IMR-90 (cell line): ENCODE measurements at regions not wholly inside any gene's neighbourhood (a gene's known extent, or its start where the extent isn't known, plus 50 kb on each side); places are given as distances from the start of the nearest gene placed in this dataset.

ENCODE experiments used
- ATAC-seq: fragments of 200-7000 bp; cut with Tn5 transposase; 2 replicates; pipeline ENCODE4 v1.9.1; 2020; ENCODE audit warnings: low read depth, mild to moderate bottlenecking, moderate library complexity
- BruUV-seq: library from RNA; stranded (reverse); fragments of 400-500 nt; replicated peaks from 2 replicates; lab custom pipeline; 2021; lab: Mats Ljungman, UMichigan
- CTCF ChIA-PET: fragments of 300-600 bp; formaldehyde crosslinking; extraction: SDS; loops from one replicate; lab custom pipeline; 2021; ENCODE audit warnings: antibody characterized with exemption; lab: Yijun Ruan, JAX
- POLR2A ChIA-PET: fragments of 300-600 bp; sonication (Branson Sonifier 250); formaldehyde crosslinking; loops from one replicate; lab custom pipeline; 2022; ENCODE audit warnings: antibody characterized with exemption; ENCODE audit not compliant: unreplicated experiment; lab: Charles Lee
- DNase-seq: peaks from one replicate; pipeline ENCODE4 v3.0.0; 2013
- H2AFZ ChIP-seq: replicated peaks from 2 replicates; pipeline ENCODE3; 2013; ENCODE audit warnings: low read length, mild to moderate bottlenecking; ENCODE audit not compliant: poor library complexity
- H2AK5ac ChIP-seq: 2 replicates; pipeline ENCODE4 v1.6.1; 2013; ENCODE audit warnings: low read depth, low read length, inconsistent platforms
- H2AK9ac ChIP-seq: replicated peaks from 2 replicates; pipeline ENCODE3; 2013; ENCODE audit warnings: mild to moderate bottlenecking, low read depth, low read length, moderate library complexity; ENCODE audit not compliant: poor library complexity
- H2BK120ac ChIP-seq: 2 replicates; pipeline ENCODE4 v1.6.1; 2013; ENCODE audit warnings: low read depth, low read length, inconsistent platforms
- H2BK15ac ChIP-seq: 3 replicates; pipeline ENCODE4 v1.6.1; 2013; ENCODE audit warnings: low read depth, low read length, inconsistent platforms
- H2BK20ac ChIP-seq: 2 replicates; pipeline ENCODE4 v1.6.1; 2013; ENCODE audit warnings: low read depth, mild to moderate bottlenecking, inconsistent platforms, low read length, moderate library complexity
- H2BK5ac ChIP-seq: 2 replicates; pipeline ENCODE4 v1.6.1; 2013; ENCODE audit warnings: mild to moderate bottlenecking, low read depth, low read length, inconsistent platforms; ENCODE audit not compliant: poor library complexity, severe bottlenecking
- H3K14ac ChIP-seq: replicated peaks from 2 replicates; pipeline ENCODE4 v1.6.1; 2013; ENCODE audit warnings: low read depth, low read length, inconsistent platforms
- H3K18ac ChIP-seq: 2 replicates; pipeline ENCODE4 v1.6.1; 2013; ENCODE audit warnings: low read depth, low read length, control low read depth
- H3K23ac ChIP-seq: 2 replicates; pipeline ENCODE4 v1.6.1; 2013; ENCODE audit warnings: low read depth, low read length, inconsistent platforms
- H3K27ac ChIP-seq: 2 replicates; pipeline ENCODE4 v1.5.1; 2013; ENCODE audit warnings: mild to moderate bottlenecking, control low read depth, low read length; ENCODE audit not compliant: insufficient read depth
- H3K27me3 ChIP-seq: 2 replicates; pipeline ENCODE4 v1.6.1; 2013; ENCODE audit warnings: low read length; ENCODE audit not compliant: control insufficient read depth, insufficient read depth
- H3K36me3 ChIP-seq: 2 replicates; pipeline ENCODE4 v1.6.1; 2013; ENCODE audit warnings: low read length, mixed read lengths; ENCODE audit not compliant: control insufficient read depth, insufficient read depth
- H3K4ac ChIP-seq: 2 replicates; pipeline ENCODE4 v1.6.1; 2013; ENCODE audit warnings: low read depth, low read length, inconsistent platforms
- H3K4me1 ChIP-seq: 2 replicates; pipeline ENCODE4 v1.6.1; 2013; ENCODE audit warnings: low read length, mixed read lengths; ENCODE audit not compliant: control insufficient read depth, insufficient read depth
- H3K4me2 ChIP-seq: 2 replicates; pipeline ENCODE4 v1.6.1; 2013; ENCODE audit warnings: low read depth, mild to moderate bottlenecking, control low read depth, low read length, moderate library complexity
- H3K4me3 ChIP-seq: 2 replicates; pipeline ENCODE4 v1.5.1; 2013; ENCODE audit warnings: low read depth, mild to moderate bottlenecking, control low read depth, low read length, moderate library complexity; ENCODE audit not compliant: insufficient read depth
- H3K56ac ChIP-seq: 2 replicates; pipeline ENCODE4 v1.6.1; 2013; ENCODE audit warnings: low read length, inconsistent platforms; ENCODE audit not compliant: insufficient read depth; ENCODE audit errors: extremely low read depth
- H3K79me1 ChIP-seq, 2 experiments: 2 replicates each; pipeline ENCODE4 v1.6.1; 2013; ENCODE audit warnings: low read length in 2 of 2, inconsistent platforms in 1 of 2, low read depth in 1 of 2
- H3K9ac ChIP-seq: 2 replicates; pipeline ENCODE4 v1.6.1; 2013; ENCODE audit warnings: low read depth, low read length, control low read depth
- H3K9me1 ChIP-seq: 2 replicates; pipeline ENCODE4 v1.6.1; 2013; ENCODE audit warnings: low read length, inconsistent platforms; ENCODE audit not compliant: insufficient read depth
- H3K9me3 ChIP-seq: 2 replicates; pipeline ENCODE4 v1.6.1; 2013; ENCODE audit warnings: low read length; ENCODE audit not compliant: control insufficient read depth, insufficient read depth
- H4K20me1 ChIP-seq: 2 replicates; pipeline ENCODE4 v1.6.1; 2013; ENCODE audit warnings: low read length, inconsistent platforms; ENCODE audit not compliant: insufficient read depth
- H4K5ac ChIP-seq: 2 replicates; pipeline ENCODE4 v1.6.1; 2013; ENCODE audit warnings: mild to moderate bottlenecking, low read depth, low read length, control low read depth
- H4K8ac ChIP-seq, 2 experiments: 2 replicates each; pipeline ENCODE4 v1.6.1; 2013; ENCODE audit warnings: low read depth in 2 of 2, low read length in 2 of 2, control low read depth in 1 of 2, inconsistent platforms in 1 of 2
- H4K91ac ChIP-seq: 2 replicates; pipeline ENCODE4 v1.6.1; 2013; ENCODE audit warnings: low read depth, low read length, inconsistent platforms; ENCODE audit not compliant: insufficient read depth
- SMC3 ChIP-seq: fragments of 150-350 bp; IDR thresholded peaks from 2 replicates; pipeline ENCODE4 v1.6.1; 2016; ENCODE audit warnings: low read depth, mild to moderate bottlenecking, antibody characterized with exemption, low read length, moderate library complexity
- WGBS, 2 experiments: methylation state at CpG; one replicate each; pipeline versions ENCODE4 v1.1.5 to v1.1.7; 2013; ENCODE audit warnings: missing lambda C conversion rate in 2 of 2; ENCODE audit not compliant: insufficient read length in 1 of 2; ENCODE audit errors: extremely low coverage in 2 of 2; 5-methylcytosine and 5-hydroxymethylcytosine counted together
- dilution Hi-C: fragments of 300-500 bp; cut with HindIII; formaldehyde crosslinking; loops from one replicate; pipeline ENCODE4 v1.14.3; 2018; ENCODE audit warnings: low sequenced_read_pairs; ENCODE audit not compliant: unreplicated experiment
- in situ Hi-C: fragments of 300-500 bp; cut with MboI; formaldehyde crosslinking; loops from 3 replicates; pipeline ENCODE4 v1.14.3; 2019; ENCODE audit warnings: low sequenced_read_pairs, inconsistent platforms, mixed read lengths
- intact Hi-C: fragments of 100-400 bp; cut with micrococcal nuclease; formaldehyde crosslinking; loops from 2 replicates; pipeline ENCODE4 v1.10.0; 2022

DNA sequence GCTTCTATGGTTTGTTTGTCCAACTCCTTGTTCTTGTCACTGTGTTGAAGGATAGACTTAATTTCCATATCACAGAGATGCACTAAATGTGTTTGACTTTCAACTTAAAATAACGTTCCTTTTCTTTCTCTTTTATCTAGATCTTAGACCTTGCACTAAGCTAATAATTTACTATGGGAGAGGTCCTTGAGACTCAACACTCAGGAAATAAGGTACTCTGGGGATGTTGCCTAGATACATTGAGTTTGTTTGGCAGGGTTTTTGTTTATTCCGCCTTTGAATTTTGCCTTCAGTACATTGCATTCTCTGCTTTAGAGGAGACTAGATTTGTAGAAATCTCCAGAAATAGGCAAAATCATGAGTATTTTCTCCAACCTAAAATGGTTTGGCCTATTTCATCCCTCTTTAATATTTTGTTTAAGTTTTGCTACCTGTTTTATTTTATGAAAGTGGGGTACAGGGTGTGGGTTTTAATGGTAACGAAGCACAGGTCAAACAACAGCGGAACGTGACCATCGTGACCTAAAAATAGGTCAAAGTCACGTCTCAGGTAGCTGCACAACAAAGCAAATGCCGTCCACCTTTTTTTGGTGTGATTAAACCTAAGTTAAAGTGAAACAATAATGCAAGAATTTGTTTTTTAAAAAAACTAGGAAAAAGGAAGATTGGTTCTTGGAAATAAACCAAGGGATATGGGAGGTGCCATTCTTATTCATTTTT is 115.3 kb upstream of the CPSF6 start:
- H3K79me1 ChIP-seq, result no peaks in the 10 kb centered on the region
- H2AFZ ChIP-seq, result no peak overlapping the region
- peaks cover 14% of the 10 kb centered on the region for H3K27me3 ChIP-seq
- H2AK5ac ChIP-seq, result no peak overlapping the region
- H3K27ac ChIP-seq, result no peak overlapping the region
- BruUV-seq, result no TSS peak
- no peak overlapping the region for H3K14ac ChIP-seq
- 60% methylated on average over 1 of the region's 8 CpGs; no CpG with 5 or more reads in 1 of the 2 experiments for WGBS, 2 experiments
- POLR2A ChIA-PET, result no interaction called here
- no peak overlapping the region for H3K56ac ChIP-seq
- H3K23ac ChIP-seq, result no peak overlapping the region
- ATAC-seq (no peak), DNase-seq (no peak)
- no peaks in the 10 kb centered on the region for H3K9me3 ChIP-seq
- no peak overlapping the region for H4K91ac ChIP-seq
- H2BK120ac ChIP-seq, result no peak overlapping the region
- H3K36me3 ChIP-seq, result no peaks in the 10 kb centered on the region
- H4K20me1 ChIP-seq, result no peaks in the 10 kb centered on the region
- H3K4me3 ChIP-seq, result no peak overlapping the region
- H3K18ac ChIP-seq, result no peak overlapping the region
- CTCF ChIA-PET, result interaction anchor here (0.6 kb wide), 1 partner anchor 1584 kb away, joined by 8 read pairs; no protein-coding TSS in a partner anchor
- no peak overlapping the region for H3K4ac ChIP-seq
- H2BK15ac ChIP-seq, result no peak overlapping the region
- dilution Hi-C loops, result no loop called here
- H2AK9ac ChIP-seq, result no peak overlapping the region
- in situ Hi-C loops, result no loop called here
- no peak overlapping the region for H2BK5ac ChIP-seq
- intact Hi-C loops, result no loop called here
- H2BK20ac ChIP-seq, result no peak overlapping the region
- no peak for TF ChIP-seq SMC3
- H3K4me2 ChIP-seq, result no peak overlapping the region
- no peaks in the 10 kb centered on the region for H3K4me1 ChIP-seq
- H3K9ac ChIP-seq, result no peak overlapping the region
- no peaks in the 10 kb centered on the region for H3K9me1 ChIP-seq
- no peak overlapping the region for H4K8ac ChIP-seq
- H4K5ac ChIP-seq, result no peak overlapping the region
